CD4-positive, alpha-beta T cell treated with Interleukin-1 beta for 1 hour (primary cell): ENCODE measurements at regions not wholly inside any gene's neighbourhood (a gene's known extent, or its start where the extent isn't known, plus 50 kb on each side); places are given as distances from the start of the nearest gene placed in this dataset.

Experiments used
- DNase-seq, 2 donors: peaks; one replicate each; pipeline ENCODE4 v3.0.0-alpha.2; 2020 to 2022

GRCh38 chr11:116233561-116233960, 539.2 kb downstream of the BUD13 start:
- no peak for DNase-seq

GRCh38 chr11:116232364-116232828, 540.4 kb downstream of the BUD13 start:
- DNase-seq = no peak

- no peak for DNase-seq
Observed at GRCh38 chr11:116231543-116231942, 541.2 kb downstream of the BUD13 start.

GRCh38 chr11:116230438-116230837, 542.3 kb downstream of the BUD13 start:
- DNase-seq = no peak

- no peak for DNase-seq
Observed at GRCh38 chr11:116229236-116229970, 543.4 kb downstream of the BUD13 start.

- DNase-seq = no peak
Observed at GRCh38 chr11:116226731-116227130, 546.1 kb downstream of the BUD13 start.

GRCh38 chr11:116225784-116226585, 546.8 kb downstream of the BUD13 start:
- DNase-seq = no peak

- no peak for DNase-seq
Observed at GRCh38 chr11:116225236-116225635, 547.6 kb downstream of the BUD13 start.

GRCh38 chr11:116224889-116225200, 547.9 kb downstream of the BUD13 start:
- no peak for DNase-seq

- DNase-seq = peak; percentile 7 to 31
Observed at GRCh38 chr11:116224154-116224888, 548.5 kb downstream of the BUD13 start.

- DNase-seq = no peak
Observed at GRCh38 chr11:116221351-116221750, 551.4 kb downstream of the BUD13 start.

GRCh38 chr11:116219171-116219635, 553.6 kb downstream of the BUD13 start:
- DNase-seq = no peak

- DNase-seq = no peak
Observed at GRCh38 chr11:116217441-116217840, 555.3 kb downstream of the BUD13 start.

- DNase-seq = peak in 1 of 2 donors; percentile 15
Observed at GRCh38 chr11:116217006-116217405, 555.8 kb downstream of the BUD13 start.

GRCh38 chr11:116215471-116216113, 557.2 kb downstream of the BUD13 start:
- DNase-seq = no peak

GRCh38 chr11:116211147-116211546, 561.6 kb downstream of the BUD13 start:
- DNase-seq = no peak

- no peak for DNase-seq
Observed at GRCh38 chr11:116210663-116211062, 562.1 kb downstream of the BUD13 start.

- no peak for DNase-seq
Observed at GRCh38 chr11:116209255-116209654, 563.5 kb downstream of the BUD13 start.

- DNase-seq = no peak
Observed at GRCh38 chr11:116207421-116208141, 565.2 kb downstream of the BUD13 start.

- no peak for DNase-seq
Observed at GRCh38 chr11:116207019-116207418, 565.8 kb downstream of the BUD13 start.

- no peak for DNase-seq
Observed at GRCh38 chr11:116202922-116203321, 569.9 kb downstream of the BUD13 start.

- DNase-seq = no peak
Observed at GRCh38 chr11:116200564-116200963, 572.2 kb downstream of the BUD13 start.
